ENCODE measurements at regions not wholly inside any gene's neighbourhood (a gene's known extent, or its start where the extent isn't known, plus 50 kb on each side); places are given as distances from the start of the nearest gene placed in this dataset.

DNA sequence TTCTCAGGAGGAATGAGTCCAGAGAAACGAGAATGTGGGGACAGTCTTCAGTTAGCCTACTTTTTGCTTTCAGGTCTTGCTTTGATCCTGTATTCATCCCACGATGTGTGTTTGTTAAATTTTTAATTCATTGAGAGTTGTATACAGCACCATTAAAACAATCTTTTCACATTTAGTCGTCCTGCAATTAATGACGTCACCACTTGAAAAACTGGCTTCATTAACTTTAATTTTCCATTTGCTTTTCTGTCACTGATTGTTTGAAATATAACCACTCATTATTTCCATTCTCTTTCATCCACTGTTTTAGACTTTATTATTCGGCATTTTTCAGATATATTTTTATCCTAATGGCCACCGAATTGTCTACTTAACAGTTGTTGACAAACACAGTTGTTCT lies 146.9 kb downstream of the TFEC start:
- H3K9me3 Mint-ChIP-seq = peaks cover 5% of the 10 kb centered on the region
- H3K27ac Mint-ChIP-seq = no peak overlapping the region
- H3K4me1 Mint-ChIP-seq (ENCODE audit: low read depth in 2 of 2) = no peaks in the 10 kb centered on the region
- H3K4me3 Mint-ChIP-seq = no peak overlapping the region
- DNase-seq (ENCODE audit: low spot score) (no peak), ATAC-seq (no peak)
- no peaks in the 10 kb centered on the region for H3K27me3 Mint-ChIP-seq
- no peaks in the 10 kb centered on the region for H3K36me3 Mint-ChIP-seq

DNA sequence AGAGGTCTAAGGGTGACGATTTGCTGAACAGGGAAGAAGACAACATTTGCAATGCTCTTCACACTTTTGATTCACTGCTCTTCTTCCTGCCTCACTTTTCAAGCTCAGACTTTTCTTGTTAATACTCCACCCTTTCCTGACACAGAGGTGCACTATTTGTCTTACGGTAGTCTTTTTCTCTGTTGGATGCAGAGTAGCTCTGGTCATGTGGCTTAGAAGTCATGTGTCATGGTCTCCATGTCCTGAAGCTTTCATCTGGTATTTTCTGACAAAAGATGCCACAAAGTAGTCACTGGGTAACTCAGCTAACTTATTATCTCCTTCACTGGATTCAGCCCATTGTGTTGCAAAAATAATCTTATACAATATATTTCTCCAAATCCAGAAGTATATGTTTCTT lies 149.1 kb downstream of the TFEC start:
- Mint-ChIP-seq H3K9me3 (peaks cover 3% of the 10 kb centered on the region), H3K4me3 (no peak overlapping the region), H3K4me1 (ENCODE audit: low read depth in 2 of 2) (no peaks in the 10 kb centered on the region), H3K27me3 (no peaks in the 10 kb centered on the region), H3K36me3 (no peaks in the 10 kb centered on the region), H3K27ac (no peak overlapping the region)
- DNase-seq (ENCODE audit: low spot score) (no peak), ATAC-seq (no peak)

DNA sequence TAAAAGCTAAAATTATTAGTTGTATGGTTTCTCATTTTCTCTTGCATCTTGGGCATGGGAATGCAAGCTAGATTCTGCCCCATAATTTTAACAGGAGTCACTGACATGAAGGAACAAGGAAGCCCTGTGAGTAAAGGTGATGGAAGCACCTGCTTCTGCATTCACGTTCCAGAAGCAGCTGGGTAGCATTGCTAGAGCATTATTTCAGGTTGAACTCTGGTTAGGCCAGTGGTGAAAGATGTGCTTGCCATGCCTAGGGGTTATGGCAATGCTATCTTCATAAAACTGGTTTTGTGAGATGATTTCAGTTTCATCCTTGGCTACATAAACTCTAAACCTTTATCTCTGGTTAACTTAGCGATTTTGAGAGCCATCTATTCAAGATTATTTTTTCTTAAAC lies 151.4 kb downstream of the TFEC start:
- H3K36me3 Mint-ChIP-seq = no peaks in the 10 kb centered on the region
- peaks cover 3% of the 10 kb centered on the region for H3K9me3 Mint-ChIP-seq

DNA sequence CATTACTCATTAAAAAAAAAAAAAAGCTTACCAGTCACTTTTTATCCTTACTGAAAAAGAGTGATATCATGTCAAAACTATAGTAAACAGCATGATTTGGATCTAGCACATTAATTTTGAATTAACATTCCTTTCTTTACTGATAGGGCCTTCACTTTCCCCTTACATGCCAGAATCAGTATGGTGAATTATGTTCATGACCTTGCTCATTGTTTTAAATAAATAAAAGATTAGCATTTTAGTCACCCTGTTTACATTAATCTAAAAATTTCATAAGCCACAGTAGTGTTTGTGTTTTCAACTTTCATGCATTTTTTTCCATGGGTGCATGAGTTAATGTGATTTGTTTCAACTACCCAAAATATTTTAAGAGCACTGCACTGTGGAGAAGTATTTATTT lies 160.8 kb downstream of the TFEC start:
- Mint-ChIP-seq H3K27ac (no peak overlapping the region), H3K9me3 (no peaks in the 10 kb centered on the region), H3K4me1 (ENCODE audit: low read depth in 2 of 2) (no peaks in the 10 kb centered on the region), H3K27me3 (peaks cover 0 to 4% of the 10 kb centered on the region in 2 donors), H3K4me3 (no peak overlapping the region), H3K36me3 (no peaks in the 10 kb centered on the region)
- DNase-seq (ENCODE audit: low spot score) (no peak), ATAC-seq (no peak)

More for the DNA sequence above, 151.4 kb downstream of the TFEC start:
- DNase-seq (ENCODE audit: low spot score) (no peak), ATAC-seq (no peak)
- Mint-ChIP-seq H3K27me3 (no peaks in the 10 kb centered on the region), H3K4me1 (ENCODE audit: low read depth in 2 of 2) (no peaks in the 10 kb centered on the region), H3K4me3 (no peak overlapping the region), H3K27ac (no peak overlapping the region)

DNA sequence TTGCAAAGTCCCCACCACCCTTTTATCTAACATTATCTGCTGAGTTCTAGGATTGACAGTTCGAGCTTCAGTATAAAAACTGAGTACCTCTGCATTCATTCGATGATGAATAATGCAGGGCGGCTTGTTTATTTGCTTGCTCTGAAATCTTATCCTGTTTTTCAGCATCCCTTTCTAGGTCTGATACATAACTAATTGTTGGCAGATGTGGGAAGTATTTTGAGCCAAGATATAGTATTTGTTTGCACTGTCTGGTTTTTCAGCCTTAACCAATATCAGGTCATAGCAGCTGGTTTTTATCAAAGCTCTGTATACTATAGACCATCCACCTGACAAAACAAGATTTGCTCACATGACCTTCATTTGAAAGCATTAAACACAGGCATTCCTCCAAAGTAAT lies 161.4 kb downstream of the TFEC start:
- ATAC-seq = no peak
- H3K36me3 Mint-ChIP-seq = no peaks in the 10 kb centered on the region

DNA sequence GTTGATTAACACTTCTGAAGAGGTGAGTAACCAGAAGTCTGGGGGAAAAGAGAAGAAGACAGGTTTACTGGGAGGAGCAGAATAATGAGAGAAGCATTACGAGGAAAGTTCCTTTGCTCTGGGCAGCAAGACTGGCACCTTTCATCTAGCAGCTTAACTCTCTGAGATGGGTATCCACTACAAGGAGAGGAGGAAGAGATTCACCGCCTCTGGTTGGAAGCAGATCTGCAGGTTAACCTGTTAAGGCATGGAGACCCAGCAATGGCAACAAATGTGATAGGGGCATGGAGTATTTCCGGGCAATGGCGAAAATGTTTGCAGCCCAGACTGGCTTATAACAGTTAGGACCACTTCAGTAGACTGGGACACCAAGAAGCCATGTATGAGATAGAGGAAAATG lies 162.2 kb downstream of the TFEC start:
- Mint-ChIP-seq H3K27ac (no peak overlapping the region), H3K4me1 (ENCODE audit: low read depth in 2 of 2) (no peaks in the 10 kb centered on the region), H3K36me3 (no peaks in the 10 kb centered on the region)

More for the DNA sequence above, 161.4 kb downstream of the TFEC start:
- Mint-ChIP-seq H3K9me3 (no peaks in the 10 kb centered on the region), H3K27ac (no peak overlapping the region), H3K4me1 (ENCODE audit: low read depth in 2 of 2) (no peaks in the 10 kb centered on the region), H3K4me3 (no peak overlapping the region), H3K27me3 (peaks cover 0 to 10% of the 10 kb centered on the region in 2 donors)
- no peak for DNase-seq (ENCODE audit: low spot score)

DNA sequence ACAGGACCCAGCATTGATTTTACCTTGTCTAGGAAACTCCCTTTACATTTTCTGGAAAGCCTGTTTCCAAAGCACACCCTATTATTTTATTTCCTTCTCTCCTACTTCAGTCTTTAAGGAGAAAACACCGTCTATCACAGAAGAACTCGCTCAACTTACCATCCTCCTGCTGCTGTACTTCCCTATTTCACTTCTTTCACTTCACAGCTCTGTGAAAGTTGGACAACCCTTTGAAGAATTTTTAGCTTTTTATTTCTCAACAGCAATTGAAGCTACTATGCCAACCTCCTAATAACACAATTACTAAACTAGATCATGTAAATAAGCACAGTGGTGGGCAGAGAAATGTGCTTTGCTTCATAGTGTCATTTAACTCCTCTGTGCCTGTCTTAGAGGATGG lies 166.5 kb downstream of the TFEC start:
- H3K27me3 Mint-ChIP-seq = peaks cover 0 to 14% of the 10 kb centered on the region in 2 donors
- H3K9me3 Mint-ChIP-seq = no peaks in the 10 kb centered on the region
- no peak overlapping the region for H3K4me3 Mint-ChIP-seq
- H3K4me1 Mint-ChIP-seq (ENCODE audit: low read depth in 2 of 2) = no peaks in the 10 kb centered on the region
- H3K36me3 Mint-ChIP-seq = no peaks in the 10 kb centered on the region
- DNase-seq (ENCODE audit: low spot score) (no peak), ATAC-seq (no peak)
- no peak overlapping the region for H3K27ac Mint-ChIP-seq

More for the DNA sequence above, 162.2 kb downstream of the TFEC start:
- Mint-ChIP-seq H3K4me3 (no peak overlapping the region), H3K27me3 (peaks cover 0 to 14% of the 10 kb centered on the region in 2 donors), H3K9me3 (no peaks in the 10 kb centered on the region)
- DNase-seq (ENCODE audit: low spot score) (no peak), ATAC-seq (no peak)

DNA sequence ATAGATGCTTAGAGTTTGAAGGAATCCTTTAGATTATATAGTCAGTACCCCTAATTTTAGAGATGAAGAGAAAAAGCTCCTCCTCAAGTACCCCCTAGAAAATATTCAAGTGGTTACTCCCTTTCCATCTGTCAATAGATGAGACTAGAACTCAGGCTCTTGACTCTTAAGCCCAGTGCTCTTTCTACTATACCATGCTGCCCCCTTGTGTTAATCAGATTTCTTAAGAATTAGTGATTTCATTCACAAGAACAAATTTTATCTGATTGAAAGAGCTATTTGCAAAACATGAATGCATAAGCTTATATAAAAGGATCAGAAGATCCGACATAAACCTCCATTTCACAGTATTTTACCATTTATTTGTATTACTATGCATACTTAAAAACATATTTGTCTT lies 179.3 kb downstream of the TFEC start:
- no peaks in the 10 kb centered on the region for H3K9me3 Mint-ChIP-seq
- peaks cover 0 to 6% of the 10 kb centered on the region in 2 donors for H3K27me3 Mint-ChIP-seq
- H3K27ac Mint-ChIP-seq = no peak overlapping the region
- H3K36me3 Mint-ChIP-seq = no peaks in the 10 kb centered on the region
- ATAC-seq (no peak), DNase-seq (ENCODE audit: low spot score) (no peak)
- H3K4me3 Mint-ChIP-seq = no peak overlapping the region
- no peaks in the 10 kb centered on the region for H3K4me1 Mint-ChIP-seq (ENCODE audit: low read depth in 2 of 2)

DNA sequence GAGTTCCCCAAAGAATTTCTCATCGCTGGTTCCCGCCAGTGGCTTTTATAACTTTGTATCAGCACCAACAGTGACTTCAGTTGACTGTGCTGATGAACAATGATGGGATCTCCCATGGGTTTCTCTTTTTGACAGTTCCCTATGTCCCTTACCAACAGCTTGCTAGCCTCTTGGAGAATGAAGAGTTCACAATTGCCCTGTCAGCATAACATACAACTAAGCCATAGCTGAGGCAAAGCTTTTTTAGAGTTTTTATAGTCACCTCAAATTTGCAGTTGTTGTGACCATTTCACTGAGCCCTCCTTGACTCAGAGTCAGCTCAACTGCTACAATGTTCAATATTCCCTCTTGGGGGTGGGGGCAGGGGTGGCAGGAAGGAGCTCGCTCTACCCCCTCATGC lies 179.8 kb downstream of the TFEC start:
- no peaks in the 10 kb centered on the region for H3K9me3 Mint-ChIP-seq
- H3K36me3 Mint-ChIP-seq = no peaks in the 10 kb centered on the region
- DNase-seq (ENCODE audit: low spot score) (no peak), ATAC-seq (no peak)
- H3K4me1 Mint-ChIP-seq (ENCODE audit: low read depth in 2 of 2) = no peaks in the 10 kb centered on the region
- no peak overlapping the region for H3K4me3 Mint-ChIP-seq
- no peak overlapping the region for H3K27ac Mint-ChIP-seq
- H3K27me3 Mint-ChIP-seq = peaks cover 0 to 6% of the 10 kb centered on the region in 2 donors

DNA sequence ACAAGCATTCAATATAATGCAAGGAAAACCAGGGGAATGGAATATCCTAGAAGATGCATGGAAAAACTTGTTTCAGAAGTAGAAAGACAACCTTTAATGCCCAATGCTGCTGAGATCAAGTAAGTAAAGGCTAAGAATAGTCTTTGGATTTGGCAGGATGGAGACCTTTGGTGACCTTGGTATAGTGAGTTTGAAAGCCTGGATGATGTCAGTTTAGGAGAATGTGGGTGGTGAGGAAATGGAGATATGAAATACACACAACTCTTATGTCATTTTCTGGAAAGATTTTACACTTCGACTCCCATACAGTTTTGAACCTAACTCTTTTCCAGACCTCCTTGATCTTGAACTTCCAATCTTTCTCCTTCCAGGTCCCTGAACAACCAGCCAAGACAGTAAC lies 185.7 kb downstream of the TFEC start:
- H3K27me3 Mint-ChIP-seq = no peaks in the 10 kb centered on the region
- DNase-seq (ENCODE audit: low spot score) (no peak), ATAC-seq (no peak)
- H3K9me3 Mint-ChIP-seq = no peaks in the 10 kb centered on the region
- no peak overlapping the region for H3K27ac Mint-ChIP-seq
- no peaks in the 10 kb centered on the region for H3K4me1 Mint-ChIP-seq (ENCODE audit: low read depth in 2 of 2)
- H3K4me3 Mint-ChIP-seq = no peak overlapping the region
- H3K36me3 Mint-ChIP-seq = no peaks in the 10 kb centered on the region

DNA sequence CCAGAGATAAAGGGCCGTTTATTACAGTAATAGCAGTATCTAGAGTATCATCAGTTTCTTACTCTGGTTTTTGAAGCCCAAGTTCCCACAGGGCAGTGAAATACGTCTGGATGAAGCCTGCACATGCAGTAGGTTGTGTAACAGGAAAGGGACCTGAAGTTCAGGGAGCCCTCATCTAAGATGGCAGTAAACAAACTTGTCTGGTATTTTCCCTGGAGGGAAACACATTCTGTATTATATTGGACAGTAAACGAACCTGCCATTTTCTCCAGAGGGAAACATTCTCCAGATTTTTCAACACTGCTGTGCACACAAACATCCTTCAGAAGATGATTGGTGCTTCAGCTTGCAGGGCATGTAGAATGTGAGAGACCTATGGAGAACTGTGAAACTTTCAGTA lies 189.9 kb downstream of the TFEC start:
- DNase-seq (ENCODE audit: low spot score) (no peak), ATAC-seq (no peak)
- no peaks in the 10 kb centered on the region for H3K27me3 Mint-ChIP-seq
- H3K4me1 Mint-ChIP-seq (ENCODE audit: low read depth in 2 of 2) = no peaks in the 10 kb centered on the region
- H3K27ac Mint-ChIP-seq = no peak overlapping the region
- H3K9me3 Mint-ChIP-seq = peaks cover under 1% of the 10 kb centered on the region
- H3K4me3 Mint-ChIP-seq = no peak overlapping the region
- H3K36me3 Mint-ChIP-seq = no peaks in the 10 kb centered on the region

DNA sequence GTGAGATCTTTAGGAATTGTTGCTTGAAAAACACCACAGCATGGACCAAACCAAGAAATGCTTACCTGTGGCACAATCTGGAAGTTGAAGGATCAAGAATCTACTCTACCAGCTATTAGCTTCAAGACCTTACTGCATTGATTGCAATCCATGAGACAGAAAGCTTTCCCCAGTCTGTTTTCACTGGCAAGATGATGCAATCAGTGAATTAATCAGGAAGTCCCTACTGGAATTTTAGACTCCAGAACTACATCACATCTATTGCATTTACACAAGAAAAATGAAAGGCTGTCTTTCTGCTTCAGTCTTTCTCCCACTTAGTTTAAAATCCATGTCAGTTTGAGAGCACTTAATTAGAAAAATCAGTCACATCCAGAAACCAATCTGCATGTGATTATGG lies 191.7 kb downstream of the TFEC start:
- peaks cover 3% of the 10 kb centered on the region for H3K9me3 Mint-ChIP-seq
- H3K4me3 Mint-ChIP-seq = no peak overlapping the region
- H3K27me3 Mint-ChIP-seq = peaks cover 0 to 3% of the 10 kb centered on the region in 2 donors
- H3K27ac Mint-ChIP-seq = no peak overlapping the region
- H3K36me3 Mint-ChIP-seq = no peaks in the 10 kb centered on the region
- H3K4me1 Mint-ChIP-seq (ENCODE audit: low read depth in 2 of 2) = no peaks in the 10 kb centered on the region
- no peak for DNase-seq (ENCODE audit: low spot score)
- ATAC-seq = no peak

DNA sequence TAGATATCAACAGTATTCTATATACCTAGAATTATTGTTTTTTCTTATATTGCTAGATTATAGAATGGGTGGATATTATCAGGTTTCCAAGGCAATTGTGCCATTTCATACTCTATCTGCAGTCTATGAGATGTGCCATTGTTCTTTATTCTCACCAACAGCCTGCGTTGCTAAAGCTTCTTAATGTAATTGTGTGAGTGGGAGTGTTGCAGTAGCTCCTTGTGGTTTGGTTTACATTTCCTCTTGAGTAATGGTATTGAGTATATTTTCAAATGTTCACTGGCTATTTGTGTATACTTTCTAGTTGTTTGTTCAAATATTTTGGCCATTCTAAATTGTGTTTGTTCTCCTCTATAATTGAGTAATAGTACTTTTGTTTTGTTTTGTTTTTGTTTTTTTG lies 199.2 kb downstream of the TFEC start:
- no peaks in the 10 kb centered on the region for H3K36me3 Mint-ChIP-seq
- no peak for ATAC-seq
- no peak overlapping the region for H3K4me3 Mint-ChIP-seq
- DNase-seq (ENCODE audit: low spot score) = no peak
- no peaks in the 10 kb centered on the region for H3K4me1 Mint-ChIP-seq (ENCODE audit: low read depth in 2 of 2)
- H3K27ac Mint-ChIP-seq = no peak overlapping the region
- peaks cover 3% of the 10 kb centered on the region for H3K9me3 Mint-ChIP-seq
- H3K27me3 Mint-ChIP-seq = peaks cover 0 to 3% of the 10 kb centered on the region in 2 donors

DNA sequence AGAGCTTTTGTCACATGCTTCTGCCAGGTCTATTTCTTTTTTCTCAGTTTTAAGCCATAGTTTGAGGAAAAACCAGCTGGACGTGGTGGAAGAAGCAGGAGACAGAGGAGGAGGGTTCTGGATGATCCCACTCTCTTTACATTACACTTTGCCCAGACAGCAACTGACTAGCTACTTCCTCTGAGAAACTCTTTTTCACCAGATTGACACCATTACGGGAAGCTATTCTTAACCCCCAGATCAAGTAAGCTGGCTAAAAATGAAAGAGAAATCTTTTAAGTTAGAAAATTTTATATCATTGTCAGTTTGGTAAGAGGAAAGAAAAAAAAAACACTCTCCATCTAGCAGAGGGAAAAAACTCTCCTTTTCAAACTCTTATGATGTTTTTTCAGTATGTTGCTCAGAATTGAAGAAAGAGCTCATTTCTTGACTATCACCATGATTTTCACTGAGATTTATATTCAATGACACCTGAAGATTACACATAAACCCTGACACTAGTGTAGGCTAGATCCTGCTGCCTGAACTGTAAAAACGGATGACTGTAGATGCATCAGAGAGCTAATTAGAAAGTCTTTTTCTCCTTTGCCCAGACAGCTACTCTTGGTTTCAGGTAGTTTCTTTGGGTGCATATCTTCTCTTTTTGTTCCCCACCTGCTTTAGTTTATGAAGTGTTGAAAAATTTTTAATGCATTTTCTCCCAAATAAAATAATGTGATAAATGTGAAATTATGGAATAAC lies 203.1 kb downstream of the TFEC start:
- no peaks in the 10 kb centered on the region for H3K36me3 Mint-ChIP-seq
- H3K27ac Mint-ChIP-seq = no peak overlapping the region
- no peaks in the 10 kb centered on the region for H3K27me3 Mint-ChIP-seq
- ATAC-seq (no peak), DNase-seq (ENCODE audit: low spot score) (no peak)
- no peaks in the 10 kb centered on the region for H3K4me1 Mint-ChIP-seq (ENCODE audit: low read depth in 2 of 2)
- H3K9me3 Mint-ChIP-seq = no peaks in the 10 kb centered on the region
- H3K4me3 Mint-ChIP-seq = no peak overlapping the region
